Fibroblast of lung (primary cell): ENCODE measurements at regions not wholly inside any gene's neighbourhood (a gene's known extent, or its start where the extent isn't known, plus 50 kb on each side); places are given as distances from the start of the nearest gene placed in this dataset.

Experiments
- DNase-seq, 2 donors: peaks; one replicate each; pipeline versions ENCODE4 v3.0.0 to v3.0.0-alpha.2; 2010; ENCODE audit warnings: low read depth in 2 of 2
- H2AFZ ChIP-seq: 2 replicates; pipeline ENCODE4 v1.5.1; 2012; ENCODE audit warnings: low read length, control low read depth, inconsistent platforms
- H3K27ac ChIP-seq: 2 replicates; pipeline ENCODE4 v1.5.1; 2011; ENCODE audit warnings: low read length, control low read depth; ENCODE audit not compliant: insufficient read depth
- H3K27me3 ChIP-seq: 2 replicates; pipeline ENCODE4 v1.5.1; 2011; ENCODE audit warnings: mild to moderate bottlenecking, low read length; ENCODE audit not compliant: control insufficient read depth, insufficient read depth
- H3K36me3 ChIP-seq: 2 replicates; pipeline ENCODE4 v1.5.1; 2011; ENCODE audit warnings: low read length; ENCODE audit not compliant: control insufficient read depth, insufficient read depth
- H3K4me1 ChIP-seq: 2 replicates; pipeline ENCODE4 v1.5.1; 2011; ENCODE audit warnings: low read length; ENCODE audit not compliant: control insufficient read depth, insufficient read depth; ENCODE audit errors: extremely low read depth
- H3K4me2 ChIP-seq: 2 replicates; pipeline ENCODE4 v1.5.1; 2011; ENCODE audit warnings: low read length, control low read depth; ENCODE audit not compliant: insufficient read depth; ENCODE audit errors: extremely low read depth
- H3K4me3 ChIP-seq, 4 experiments: fragments of 200-600 bp in 1 of 4; sonication (generic) in 1 of 4; replicated peaks in 1 of 4; 2 replicates each; pipeline ENCODE4 v1.5.1; 2011 to 2016; ENCODE audit warnings: low read length in 4 of 4, low read depth in 3 of 4, mild to moderate bottlenecking in 3 of 4, control low read depth in 2 of 4, inconsistent platforms in 1 of 4, mixed read lengths in 1 of 4; ENCODE audit not compliant: insufficient read depth in 1 of 4; ENCODE audit errors: control extremely low read depth in 1 of 4
- H3K79me2 ChIP-seq: 2 replicates; pipeline ENCODE4 v1.5.1; 2012; ENCODE audit warnings: mild to moderate bottlenecking, low read length, inconsistent platforms; ENCODE audit not compliant: control insufficient read depth, insufficient read depth
- H3K9ac ChIP-seq: 2 replicates; pipeline ENCODE4 v1.5.1; 2011; ENCODE audit warnings: mild to moderate bottlenecking, low read length, control low read depth; ENCODE audit not compliant: insufficient read depth
- H3K9me3 ChIP-seq: 2 replicates; pipeline ENCODE4 v1.5.1; 2012; ENCODE audit warnings: low read depth, low read length; ENCODE audit not compliant: control insufficient read depth, insufficient read depth
- H4K20me1 ChIP-seq: 2 replicates; pipeline ENCODE4 v1.5.1; 2011; ENCODE audit warnings: low read length; ENCODE audit not compliant: control insufficient read depth, insufficient read depth; ENCODE audit errors: extremely low read depth
- CTCF ChIP-seq, 2 donors: IDR thresholded peaks in 1 of 2; conservative IDR thresholded peaks in 1 of 2; 1 replicate in 1 of 2; 2 replicates in 1 of 2; pipeline ENCODE4 v1.5.1; 2011 to 2012; ENCODE audit warnings: low read length in 2 of 2, control low read depth in 1 of 2, inconsistent platforms in 1 of 2, low read depth in 1 of 2, mild to moderate bottlenecking in 1 of 2
- EZH2 ChIP-seq: IDR thresholded peaks from 2 replicates; pipeline ENCODE4 v1.5.1; 2012; ENCODE audit warnings: low read length, control low read depth, mild to moderate bottlenecking; ENCODE audit errors: missing control alignments

GRCh38 chr2:160921386-160921964 lies 238.8 kb upstream of the TANK start:
- DNase-seq, result no peak
- H3K4me1 ChIP-seq, result peaks cover 18% of the 10 kb centered on the region
- H3K79me2 ChIP-seq, result no peaks in the 10 kb centered on the region

DNA sequence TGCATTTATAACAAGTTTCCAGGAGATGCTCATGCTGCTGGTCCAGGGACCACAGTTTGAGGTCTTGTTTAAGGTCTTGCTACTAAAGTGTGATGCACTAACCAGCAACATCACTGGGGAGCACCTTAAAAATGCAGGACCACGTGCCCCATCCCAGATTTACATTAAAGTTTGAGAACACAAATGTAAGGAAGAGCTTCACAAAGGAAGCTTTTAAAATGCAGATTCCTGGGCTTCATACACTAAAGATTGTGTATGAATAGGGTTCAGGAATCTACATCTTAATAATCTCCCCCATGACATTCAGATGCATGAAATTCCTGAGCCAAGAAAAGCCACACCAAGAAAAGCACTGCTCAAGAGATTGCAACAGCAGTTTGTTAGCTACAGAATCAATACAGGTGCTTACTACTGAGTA lies 235.3 kb upstream of the TANK start:
- no peaks in the 10 kb centered on the region for H3K79me2 ChIP-seq
- no peaks in the 10 kb centered on the region for H3K9me3 ChIP-seq
- H3K4me1 ChIP-seq, result peaks cover 14% of the 10 kb centered on the region
- H3K27ac ChIP-seq, result no peak overlapping the region
- no peaks in the 10 kb centered on the region for H4K20me1 ChIP-seq
- H3K27me3 ChIP-seq, result no peaks in the 10 kb centered on the region
- H3K4me3 ChIP-seq, result no peak overlapping the region
- TF ChIP-seq EZH2, result no peak
- TF ChIP-seq CTCF (conservative IDR thresholded peaks at IDR 0.05 in 1 of 2, IDR thresholded peaks at IDR 0.05 in 1 of 2; ENCODE audit: low read depth in 1 of 2, low read length in 2 of 2), result no peak
- no peak overlapping the region for H3K9ac ChIP-seq
- DNase-seq, result no peak
- no peak overlapping the region for H3K4me2 ChIP-seq
- no peak overlapping the region for H2AFZ ChIP-seq
- H3K36me3 ChIP-seq, result no peaks in the 10 kb centered on the region

More at GRCh38 chr2:160921386-160921964, 238.8 kb upstream of the TANK start:
- peak overlapping the region; percentile 65 for H3K4me2 ChIP-seq
- H3K4me3 ChIP-seq, result peak overlapping the region in 1 of 4 experiments; percentile 8
- no peaks in the 10 kb centered on the region for H3K27me3 ChIP-seq
- H3K27ac ChIP-seq, result peak overlapping the region; percentile 84
- TF ChIP-seq EZH2 (no peak), CTCF (conservative IDR thresholded peaks at IDR 0.05 in 1 of 2, IDR thresholded peaks at IDR 0.05 in 1 of 2; ENCODE audit: low read depth in 1 of 2, low read length in 2 of 2) (no peak)
- H4K20me1 ChIP-seq, result no peaks in the 10 kb centered on the region
- H2AFZ ChIP-seq, result peak overlapping the region; percentile 73
- H3K9me3 ChIP-seq, result no peaks in the 10 kb centered on the region
- no peaks in the 10 kb centered on the region for H3K36me3 ChIP-seq
- no peak overlapping the region for H3K9ac ChIP-seq

GRCh38 chr2:160925956-160926355 lies 234.3 kb upstream of the TANK start:
- peaks cover 8% of the 10 kb centered on the region for H3K4me1 ChIP-seq
- H2AFZ ChIP-seq, result no peak overlapping the region
- H3K36me3 ChIP-seq, result no peaks in the 10 kb centered on the region
- no peaks in the 10 kb centered on the region for H3K79me2 ChIP-seq
- no peak overlapping the region for H3K27ac ChIP-seq
- H3K9ac ChIP-seq, result no peak overlapping the region
- DNase-seq, result no peak
- H3K4me2 ChIP-seq, result no peak overlapping the region
- no peak overlapping the region for H3K4me3 ChIP-seq
- H4K20me1 ChIP-seq, result no peaks in the 10 kb centered on the region
- TF ChIP-seq CTCF (conservative IDR thresholded peaks at IDR 0.05 in 1 of 2, IDR thresholded peaks at IDR 0.05 in 1 of 2; ENCODE audit: low read depth in 1 of 2, low read length in 2 of 2), result no peak
- no peak for TF ChIP-seq EZH2
- no peaks in the 10 kb centered on the region for H3K27me3 ChIP-seq
- no peaks in the 10 kb centered on the region for H3K9me3 ChIP-seq
